PC-9 (cell line): ENCODE measurements at regions not wholly inside any gene's neighbourhood (a gene's known extent, or its start where the extent isn't known, plus 50 kb on each side); places are given as distances from the start of the nearest gene placed in this dataset.
"Not testable (repeated sequence)": the region's sequence is repeated elsewhere in the genome, so short reads cannot be mapped to it uniquely, and the experiment has no call there.

Experiments
- CTCF ChIP-seq: fragments of 200-600 bp; sonication (generic); conservative IDR thresholded peaks from 2 replicates; pipeline ENCODE4 v1.6.1; 2017; ENCODE audit warnings: mixed run types, antibody characterized with exemption, mild to moderate bottlenecking, moderate library complexity
- EZH2 ChIP-seq: fragments of 200-600 bp; sonication (generic); IDR thresholded peaks from 2 replicates; pipeline ENCODE4 v1.8.0; 2017; ENCODE audit warnings: antibody characterized with exemption, low read depth

- TF ChIP-seq CTCF, EZH2: not testable (repeated sequence)
Observed at GRCh38 chr3:197459571-197459970, 96.2 kb downstream of the BDH1 start.
